ENCODE measurements at regions not wholly inside any gene's neighbourhood (a gene's known extent, or its start where the extent isn't known, plus 50 kb on each side); places are given as distances from the start of the nearest gene placed in this dataset.

DNA sequence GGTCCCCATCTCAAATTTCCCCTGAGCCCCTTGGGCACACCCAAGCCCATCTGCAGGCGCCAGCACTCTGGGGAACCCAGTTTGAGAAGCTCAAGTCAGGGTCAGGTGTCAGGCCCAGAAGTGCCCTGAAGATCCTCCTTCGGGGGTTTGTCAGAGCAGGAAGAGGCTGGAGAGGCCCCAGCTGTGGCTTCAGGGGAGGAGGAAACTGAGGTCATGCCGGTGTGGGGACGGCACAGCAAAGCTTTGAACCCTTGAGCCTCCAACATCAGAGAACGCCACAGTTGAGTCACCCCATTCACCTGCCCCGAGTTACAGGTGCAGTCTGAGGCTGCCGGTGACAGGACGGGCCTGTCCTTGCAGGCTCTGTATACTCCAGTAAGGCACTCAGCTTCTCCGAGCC, 140.2 kb upstream of the CIBAR2 start:
- H3K27ac ChIP-seq (ENCODE audit: low read depth, low read length), result no peak overlapping the region

DNA sequence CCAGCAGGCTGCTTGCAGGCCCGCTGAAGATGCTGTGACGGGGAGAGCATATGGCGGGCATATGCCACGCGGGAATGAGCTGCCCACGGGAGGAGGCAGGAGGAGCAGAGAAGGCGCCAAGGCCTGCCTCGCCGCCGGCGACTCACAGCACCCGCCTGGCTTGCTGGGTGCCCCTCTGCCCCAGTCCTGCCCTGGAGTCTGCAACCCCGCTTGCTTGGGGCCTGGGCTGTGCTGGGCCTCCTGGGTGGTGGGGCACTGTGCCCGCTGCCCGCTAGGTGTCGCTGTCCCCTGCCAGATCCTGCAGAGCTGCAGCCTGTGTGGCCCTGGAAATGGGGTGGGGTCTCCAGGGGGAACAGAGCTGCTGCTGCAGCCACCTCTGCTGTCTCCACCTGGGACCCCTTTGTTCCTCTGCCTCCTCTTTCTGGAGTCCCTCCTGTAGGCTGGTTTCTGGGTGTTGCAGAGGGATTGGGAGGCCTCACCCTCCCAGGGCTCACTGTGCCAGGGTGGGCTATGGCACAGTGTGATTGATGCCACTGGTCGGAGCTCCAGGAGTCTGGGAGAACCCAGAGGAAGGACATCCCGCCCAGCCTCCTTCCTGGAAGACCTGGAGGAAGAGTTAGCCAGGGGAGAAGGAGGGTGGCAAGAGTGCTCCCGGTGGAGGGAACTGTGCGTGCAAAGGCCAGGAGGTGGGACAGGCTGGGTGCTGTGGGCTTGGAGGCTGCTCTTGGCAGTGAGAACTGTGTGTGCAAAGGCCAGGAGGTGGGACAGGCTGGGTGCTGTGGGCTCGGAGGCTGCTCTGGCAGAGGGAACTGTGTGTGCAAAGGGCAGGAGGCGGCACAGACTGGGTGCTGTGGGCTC, 141.0 kb upstream of the CIBAR2 start:
- no peaks in the 10 kb centered on the region for H3K36me3 ChIP-seq (ENCODE audit: control insufficient read depth, insufficient read depth, low read length)
- H3K4me3 ChIP-seq (ENCODE audit: low read length), result no peak overlapping the region
- DNase-seq, result peak; percentile 94
- H3K27ac ChIP-seq (ENCODE audit: low read depth, low read length), result no peak overlapping the region
- no peak overlapping the region for H3K9ac ChIP-seq (ENCODE audit: extremely low read depth, low read length, poor library complexity, severe bottlenecking)
- peak overlapping the region; percentile 21 for H3K27ac Mint-ChIP-seq
- no peaks in the 10 kb centered on the region for H3K9me3 ChIP-seq (ENCODE audit: control insufficient read depth, low read length)
- H3K9me3 Mint-ChIP-seq, result no peaks in the 10 kb centered on the region
- H3K36me3 Mint-ChIP-seq (ENCODE audit: low read depth), result no peaks in the 10 kb centered on the region
- TF ChIP-seq, protein P1, sequence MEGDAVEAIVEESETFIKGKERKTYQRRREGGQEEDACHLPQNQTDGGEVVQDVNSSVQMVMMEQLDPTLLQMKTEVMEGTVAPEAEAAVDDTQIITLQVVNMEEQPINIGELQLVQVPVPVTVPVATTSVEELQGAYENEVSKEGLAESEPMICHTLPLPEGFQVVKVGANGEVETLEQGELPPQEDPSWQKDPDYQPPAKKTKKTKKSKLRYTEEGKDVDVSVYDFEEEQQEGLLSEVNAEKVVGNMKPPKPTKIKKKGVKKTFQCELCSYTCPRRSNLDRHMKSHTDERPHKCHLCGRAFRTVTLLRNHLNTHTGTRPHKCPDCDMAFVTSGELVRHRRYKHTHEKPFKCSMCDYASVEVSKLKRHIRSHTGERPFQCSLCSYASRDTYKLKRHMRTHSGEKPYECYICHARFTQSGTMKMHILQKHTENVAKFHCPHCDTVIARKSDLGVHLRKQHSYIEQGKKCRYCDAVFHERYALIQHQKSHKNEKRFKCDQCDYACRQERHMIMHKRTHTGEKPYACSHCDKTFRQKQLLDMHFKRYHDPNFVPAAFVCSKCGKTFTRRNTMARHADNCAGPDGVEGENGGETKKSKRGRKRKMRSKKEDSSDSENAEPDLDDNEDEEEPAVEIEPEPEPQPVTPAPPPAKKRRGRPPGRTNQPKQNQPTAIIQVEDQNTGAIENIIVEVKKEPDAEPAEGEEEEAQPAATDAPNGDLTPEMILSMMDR (conservative IDR thresholded peaks at IDR 0.05), result peak; percentile 98
- WGBS, 2 experiments (ENCODE audit: insufficient coverage in 1 of 2, insufficient read length in 1 of 2), result 59 to 76% methylated on average over 6 to 22 of the region's 22 CpGs
- H3K27me3 Mint-ChIP-seq (ENCODE audit: insufficient read depth), result no peaks in the 10 kb centered on the region
- no peaks in the 10 kb centered on the region for H3K27me3 ChIP-seq (ENCODE audit: control insufficient read depth, insufficient read depth, low read length, poor library complexity, severe bottlenecking)
- H3K4me3 Mint-ChIP-seq, result no peak overlapping the region
- no peaks in the 10 kb centered on the region for H3K4me1 ChIP-seq (ENCODE audit: control insufficient read depth, insufficient read depth, low read length)
- H3K4me1 Mint-ChIP-seq, result no peaks in the 10 kb centered on the region

More for the DNA sequence above, 140.2 kb upstream of the CIBAR2 start:
- no peak for DNase-seq
- Mint-ChIP-seq H3K4me3 (no peak overlapping the region), H3K27ac (no peak overlapping the region), H3K4me1 (no peaks in the 10 kb centered on the region), H3K27me3 (ENCODE audit: insufficient read depth) (no peaks in the 10 kb centered on the region), H3K36me3 (ENCODE audit: low read depth) (no peaks in the 10 kb centered on the region), H3K9me3 (no peaks in the 10 kb centered on the region)
- WGBS, 2 experiments (ENCODE audit: insufficient coverage in 1 of 2, insufficient read length in 1 of 2), result 90 to 94% methylated on average over 7 to 9 of the region's 9 CpGs
- no peak overlapping the region for H3K4me3 ChIP-seq (ENCODE audit: low read length)
- H3K9me3 ChIP-seq (ENCODE audit: control insufficient read depth, low read length), result no peaks in the 10 kb centered on the region
- TF ChIP-seq, protein P1 (conservative IDR thresholded peaks at IDR 0.05), result no peak
- no peaks in the 10 kb centered on the region for H3K27me3 ChIP-seq (ENCODE audit: control insufficient read depth, insufficient read depth, low read length, poor library complexity, severe bottlenecking)
- H3K9ac ChIP-seq (ENCODE audit: extremely low read depth, low read length, poor library complexity, severe bottlenecking), result no peak overlapping the region
- no peaks in the 10 kb centered on the region for H3K36me3 ChIP-seq (ENCODE audit: control insufficient read depth, insufficient read depth, low read length)
- H3K4me1 ChIP-seq (ENCODE audit: control insufficient read depth, insufficient read depth, low read length), result no peaks in the 10 kb centered on the region

DNA sequence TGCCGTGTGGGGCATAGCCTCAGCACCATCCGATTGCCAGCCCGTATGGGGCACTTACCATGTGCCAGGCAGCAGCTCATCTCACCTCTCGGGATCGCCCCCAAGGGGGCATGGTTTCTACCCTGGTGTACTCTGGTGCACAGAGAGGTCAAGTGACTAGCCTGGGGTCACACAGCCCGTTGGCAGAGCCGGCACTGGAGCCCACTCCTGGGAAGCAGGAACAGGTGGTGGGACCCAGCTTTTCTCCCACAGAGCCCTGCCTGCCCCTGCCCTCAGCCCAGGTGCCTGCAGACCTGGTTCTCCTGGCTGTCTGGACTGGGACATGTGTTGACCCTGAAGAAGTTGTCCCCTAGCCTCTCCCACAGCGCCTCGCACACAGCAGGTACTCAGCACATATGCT, 141.8 kb upstream of the CIBAR2 start:
- Histone ChIP-seq H3K9me3 (ENCODE audit: control insufficient read depth, low read length) (no peaks in the 10 kb centered on the region), H3K27me3 (ENCODE audit: control insufficient read depth, insufficient read depth, low read length, poor library complexity, severe bottlenecking) (no peaks in the 10 kb centered on the region), H3K27ac (ENCODE audit: low read depth, low read length) (no peak overlapping the region), H3K4me1 (ENCODE audit: control insufficient read depth, insufficient read depth, low read length) (no peaks in the 10 kb centered on the region), H3K4me3 (ENCODE audit: low read length) (no peak overlapping the region), H3K36me3 (ENCODE audit: control insufficient read depth, insufficient read depth, low read length) (no peaks in the 10 kb centered on the region), H3K9ac (ENCODE audit: extremely low read depth, low read length, poor library complexity, severe bottlenecking) (no peak overlapping the region)
- 94 to 96% methylated on average over 9 of the region's 9 CpGs for WGBS, 2 experiments (ENCODE audit: insufficient coverage in 1 of 2, insufficient read length in 1 of 2)
- Mint-ChIP-seq H3K27ac (no peak overlapping the region), H3K4me3 (no peak overlapping the region), H3K36me3 (ENCODE audit: low read depth) (no peaks in the 10 kb centered on the region), H3K27me3 (ENCODE audit: insufficient read depth) (no peaks in the 10 kb centered on the region), H3K9me3 (no peaks in the 10 kb centered on the region), H3K4me1 (no peaks in the 10 kb centered on the region)
- DNase-seq, result no peak
- TF ChIP-seq, protein P1 (conservative IDR thresholded peaks at IDR 0.05), result no peak

Measured in endodermal cell (in vitro differentiated cells).